ENCODE measurements at regions not wholly inside any gene's neighbourhood (a gene's known extent, or its start where the extent isn't known, plus 50 kb on each side); places are given as distances from the start of the nearest gene placed in this dataset.

DNA sequence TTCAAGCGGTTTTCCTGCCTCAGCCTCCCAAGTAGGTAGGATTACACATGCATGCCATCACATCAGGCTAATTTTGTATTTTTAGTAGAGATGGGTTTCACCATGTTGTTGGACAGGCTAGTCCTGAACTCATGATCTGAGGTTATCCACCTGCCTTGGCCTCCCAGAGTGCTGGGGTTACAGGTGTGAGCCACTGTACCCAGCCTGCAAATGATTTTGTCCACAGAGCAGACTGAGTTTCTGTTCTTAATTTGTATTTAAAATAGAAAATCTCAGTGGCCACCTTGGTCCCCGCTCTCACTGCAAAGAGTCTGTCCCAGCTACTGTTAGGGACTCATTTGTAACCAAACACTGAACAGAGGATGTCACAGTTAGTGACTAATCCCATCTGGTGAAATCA is 415.7 kb upstream of the RBFOX1 start:
- H3K27ac ChIP-seq, result no peak overlapping the region
- no peaks in the 10 kb centered on the region for H3K27me3 ChIP-seq (replicated peaks; ENCODE audit: insufficient read depth)
- H3K9me2 ChIP-seq (ENCODE audit: insufficient read depth), result no peaks in the 10 kb centered on the region
- H3K9ac ChIP-seq, result no peak overlapping the region
- no peaks in the 10 kb centered on the region for H3F3A ChIP-seq (ENCODE audit: insufficient read depth)
- H3K4me2 ChIP-seq (ENCODE audit: unreplicated experiment), result no peak overlapping the region
- H3K9me3 ChIP-seq (ENCODE audit: low read depth), result no peaks in the 10 kb centered on the region
- no peaks in the 10 kb centered on the region for H3K4me1 ChIP-seq (ENCODE audit: insufficient read depth)
- 11 to 18% methylated on average over 2 of the region's 2 CpGs for WGBS, 2 experiments (ENCODE audit: low coverage in 1 of 2, low lambda C conversion rate in 2 of 2, missing lambda C conversion rate in 2 of 2)
- H2AFZ ChIP-seq, result no peak overlapping the region
- in situ Hi-C loops (cut with MboI), result no loop called here
- H4K20me1 ChIP-seq (ENCODE audit: insufficient read depth), result no peaks in the 10 kb centered on the region
- DNase-seq, result no peak
- H3K4me3 ChIP-seq, result no peak overlapping the region
- no peak for TF ChIP-seq EZH2phosphoT487 (IDR thresholded peaks at IDR 0.05; ENCODE audit: insufficient read depth, low read depth)
- TF ChIP-seq EZH2 (IDR thresholded peaks at IDR 0.05; ENCODE audit: insufficient read depth, poor library complexity, severe bottlenecking), result no peak
- no peaks in the 10 kb centered on the region for H3K79me2 ChIP-seq (ENCODE audit: insufficient read depth)
- no peaks in the 10 kb centered on the region for H3K36me3 ChIP-seq (ENCODE audit: low read depth)

DNA sequence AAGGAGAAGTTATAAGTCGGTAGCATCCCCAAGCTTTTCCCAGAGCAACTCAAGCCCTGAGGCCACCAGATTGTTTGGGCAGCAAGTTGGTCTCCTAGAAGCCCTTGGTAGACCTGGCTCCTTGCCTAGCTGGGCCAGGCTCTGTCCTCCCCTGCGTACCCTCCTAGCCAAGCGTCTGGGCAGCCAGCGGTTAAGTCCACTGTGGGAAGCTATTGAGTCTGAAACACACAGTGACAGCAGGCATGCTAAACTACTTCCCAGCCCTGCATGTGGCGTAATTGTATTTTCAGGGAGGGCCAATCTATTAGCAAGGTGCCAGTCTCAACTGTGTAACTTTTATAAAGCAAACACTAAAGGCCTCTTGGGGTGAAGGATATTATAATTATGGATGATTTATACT is 419.1 kb upstream of the RBFOX1 start:
- in situ Hi-C loops (cut with MboI), result no loop called here
- H3K27ac ChIP-seq, result no peak overlapping the region
- TF ChIP-seq EZH2phosphoT487 (IDR thresholded peaks at IDR 0.05; ENCODE audit: insufficient read depth, low read depth) (no peak), EZH2 (IDR thresholded peaks at IDR 0.05; ENCODE audit: insufficient read depth, poor library complexity, severe bottlenecking) (no peak)

DNA sequence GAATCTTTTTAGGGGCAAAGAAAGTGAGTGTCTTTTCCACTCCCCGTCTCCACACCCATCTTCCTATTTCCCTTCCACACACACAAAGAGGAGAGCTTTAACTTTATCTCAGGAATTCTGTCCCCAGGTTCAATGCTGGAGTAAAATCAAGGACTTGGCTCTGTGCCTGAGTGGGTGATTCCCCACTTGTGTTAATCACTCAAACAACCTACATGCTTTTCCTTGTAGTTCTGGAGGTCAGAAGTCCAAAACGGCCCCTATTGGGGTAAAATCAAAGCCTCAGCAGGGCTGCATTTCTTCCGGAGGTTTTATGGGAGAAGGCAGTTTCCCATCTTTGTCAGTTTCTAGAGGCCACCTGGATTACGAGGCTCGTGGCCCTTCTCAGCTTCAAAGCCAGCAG is 422.3 kb upstream of the RBFOX1 start:
- no peak for DNase-seq
- Histone ChIP-seq H3K79me2 (ENCODE audit: insufficient read depth) (no peaks in the 10 kb centered on the region), H3K9me3 (ENCODE audit: low read depth) (no peaks in the 10 kb centered on the region), H3K4me1 (ENCODE audit: insufficient read depth) (no peaks in the 10 kb centered on the region), H3K4me2 (ENCODE audit: unreplicated experiment) (no peak overlapping the region), H3K36me3 (ENCODE audit: low read depth) (no peaks in the 10 kb centered on the region), H3F3A (ENCODE audit: insufficient read depth) (no peaks in the 10 kb centered on the region), H3K27ac (no peak overlapping the region), H4K20me1 (ENCODE audit: insufficient read depth) (no peaks in the 10 kb centered on the region), H3K9ac (no peak overlapping the region), H3K4me3 (no peak overlapping the region), H3K9me2 (ENCODE audit: insufficient read depth) (no peaks in the 10 kb centered on the region), H3K27me3 (replicated peaks; ENCODE audit: insufficient read depth) (no peaks in the 10 kb centered on the region), H2AFZ (no peak overlapping the region)
- 6 to 9% methylated on average over 5 of the region's 5 CpGs for WGBS, 2 experiments (ENCODE audit: low coverage in 1 of 2, low lambda C conversion rate in 2 of 2, missing lambda C conversion rate in 2 of 2)
- no peak for TF ChIP-seq EZH2 (IDR thresholded peaks at IDR 0.05; ENCODE audit: insufficient read depth, poor library complexity, severe bottlenecking)
- TF ChIP-seq EZH2phosphoT487 (IDR thresholded peaks at IDR 0.05; ENCODE audit: insufficient read depth, low read depth), result no peak
- in situ Hi-C loops (cut with MboI), result no loop called here

More for the DNA sequence above, 419.1 kb upstream of the RBFOX1 start:
- Histone ChIP-seq H4K20me1 (ENCODE audit: insufficient read depth) (no peaks in the 10 kb centered on the region), H3K4me3 (no peak overlapping the region), H3K27me3 (replicated peaks; ENCODE audit: insufficient read depth) (no peaks in the 10 kb centered on the region), H3K9ac (no peak overlapping the region), H3K4me1 (ENCODE audit: insufficient read depth) (no peaks in the 10 kb centered on the region), H3K9me2 (ENCODE audit: insufficient read depth) (no peaks in the 10 kb centered on the region), H3K4me2 (ENCODE audit: unreplicated experiment) (no peak overlapping the region), H3K79me2 (ENCODE audit: insufficient read depth) (no peaks in the 10 kb centered on the region), H2AFZ (no peak overlapping the region), H3F3A (ENCODE audit: insufficient read depth) (no peaks in the 10 kb centered on the region), H3K36me3 (ENCODE audit: low read depth) (no peaks in the 10 kb centered on the region), H3K9me3 (ENCODE audit: low read depth) (no peaks in the 10 kb centered on the region)
- WGBS, 2 experiments (ENCODE audit: low coverage in 1 of 2, low lambda C conversion rate in 2 of 2, missing lambda C conversion rate in 2 of 2), result 34 to 56% methylated on average over 5 of the region's 5 CpGs
- no peak for DNase-seq

DNA sequence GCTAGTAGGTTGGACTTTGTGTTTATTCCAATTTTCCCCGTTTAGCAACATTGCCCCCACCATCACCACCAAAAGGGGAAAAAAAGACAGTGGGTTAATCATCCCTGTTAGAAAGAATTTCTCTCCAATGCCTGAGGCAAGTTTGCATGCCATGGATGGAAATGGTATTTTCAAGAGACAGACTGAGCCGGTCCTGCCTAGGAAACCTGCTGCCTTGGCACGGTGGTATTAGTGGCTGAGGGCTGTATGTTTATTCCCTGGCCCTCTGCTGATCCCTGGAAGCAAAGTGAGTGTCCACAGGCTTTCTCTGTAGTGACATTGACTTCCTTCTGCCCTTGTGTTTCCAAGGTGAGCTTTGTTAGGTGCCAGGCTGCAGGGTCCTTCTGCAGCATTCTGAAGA is 427.0 kb upstream of the RBFOX1 start:
- TF ChIP-seq EZH2 (IDR thresholded peaks at IDR 0.05; ENCODE audit: insufficient read depth, poor library complexity, severe bottlenecking), result no peak
- no peak for TF ChIP-seq EZH2phosphoT487 (IDR thresholded peaks at IDR 0.05; ENCODE audit: insufficient read depth, low read depth)
- no peak overlapping the region for H3K4me2 ChIP-seq (ENCODE audit: unreplicated experiment)
- H3K9me3 ChIP-seq (ENCODE audit: low read depth), result no peaks in the 10 kb centered on the region
- no peaks in the 10 kb centered on the region for H3K36me3 ChIP-seq (ENCODE audit: low read depth)
- H3K27me3 ChIP-seq (replicated peaks; ENCODE audit: insufficient read depth), result no peaks in the 10 kb centered on the region
- 10 to 15% methylated on average over 3 of the region's 3 CpGs for WGBS, 2 experiments (ENCODE audit: low coverage in 1 of 2, low lambda C conversion rate in 2 of 2, missing lambda C conversion rate in 2 of 2)
- no peaks in the 10 kb centered on the region for H4K20me1 ChIP-seq (ENCODE audit: insufficient read depth)
- no peak overlapping the region for H3K9ac ChIP-seq
- H3K79me2 ChIP-seq (ENCODE audit: insufficient read depth), result no peaks in the 10 kb centered on the region
- no peak overlapping the region for H3K27ac ChIP-seq
- H3K9me2 ChIP-seq (ENCODE audit: insufficient read depth), result no peaks in the 10 kb centered on the region
- H3K4me1 ChIP-seq (ENCODE audit: insufficient read depth), result no peaks in the 10 kb centered on the region
- in situ Hi-C loops (cut with MboI), result no loop called here
- no peak overlapping the region for H3K4me3 ChIP-seq
- no peaks in the 10 kb centered on the region for H3F3A ChIP-seq (ENCODE audit: insufficient read depth)
- no peak overlapping the region for H2AFZ ChIP-seq
- no peak for DNase-seq

DNA sequence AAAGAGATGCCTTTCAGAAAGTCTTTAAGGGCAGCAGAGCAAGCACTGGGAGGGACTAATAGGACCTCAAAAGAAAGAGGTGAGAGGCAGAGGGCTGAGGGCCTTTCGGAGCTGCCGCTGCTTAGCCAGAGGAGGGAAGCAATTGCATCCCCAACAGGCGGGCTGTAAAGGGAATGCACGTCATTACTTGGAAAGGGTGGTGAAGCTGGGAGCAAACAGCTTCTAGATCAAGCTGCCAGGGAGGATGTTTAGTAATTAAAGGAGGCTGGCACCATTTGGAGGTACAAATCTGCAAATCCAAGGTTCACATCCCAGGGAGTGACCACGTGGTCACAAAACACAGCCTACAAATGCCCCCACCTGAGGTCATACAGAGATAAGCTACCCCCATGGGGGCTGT is 429.0 kb upstream of the RBFOX1 start:
- in situ Hi-C loops (cut with MboI), result no loop called here
- 18 to 19% methylated on average over 5 of the region's 5 CpGs for WGBS, 2 experiments (ENCODE audit: low coverage in 1 of 2, low lambda C conversion rate in 2 of 2, missing lambda C conversion rate in 2 of 2)
- Histone ChIP-seq H3K79me2 (ENCODE audit: insufficient read depth) (no peaks in the 10 kb centered on the region), H3K27ac (no peak overlapping the region), H3F3A (ENCODE audit: insufficient read depth) (no peaks in the 10 kb centered on the region), H3K9ac (no peak overlapping the region), H2AFZ (no peak overlapping the region), H4K20me1 (ENCODE audit: insufficient read depth) (no peaks in the 10 kb centered on the region), H3K4me1 (ENCODE audit: insufficient read depth) (no peaks in the 10 kb centered on the region), H3K36me3 (ENCODE audit: low read depth) (no peaks in the 10 kb centered on the region), H3K9me2 (ENCODE audit: insufficient read depth) (no peaks in the 10 kb centered on the region), H3K27me3 (replicated peaks; ENCODE audit: insufficient read depth) (no peaks in the 10 kb centered on the region), H3K9me3 (ENCODE audit: low read depth) (no peaks in the 10 kb centered on the region), H3K4me3 (no peak overlapping the region), H3K4me2 (ENCODE audit: unreplicated experiment) (no peak overlapping the region)
- no peak for DNase-seq
- TF ChIP-seq EZH2 (IDR thresholded peaks at IDR 0.05; ENCODE audit: insufficient read depth, poor library complexity, severe bottlenecking) (no peak), EZH2phosphoT487 (IDR thresholded peaks at IDR 0.05; ENCODE audit: insufficient read depth, low read depth) (no peak)

Measured in GM23248 (cell line).